ENCODE measurements at regions not wholly inside any gene's neighbourhood (a gene's known extent, or its start where the extent isn't known, plus 50 kb on each side); places are given as distances from the start of the nearest gene placed in this dataset.
A peak's percentile ranks its signal among the peaks of the same experiment; 100 is the strongest.

DNA sequence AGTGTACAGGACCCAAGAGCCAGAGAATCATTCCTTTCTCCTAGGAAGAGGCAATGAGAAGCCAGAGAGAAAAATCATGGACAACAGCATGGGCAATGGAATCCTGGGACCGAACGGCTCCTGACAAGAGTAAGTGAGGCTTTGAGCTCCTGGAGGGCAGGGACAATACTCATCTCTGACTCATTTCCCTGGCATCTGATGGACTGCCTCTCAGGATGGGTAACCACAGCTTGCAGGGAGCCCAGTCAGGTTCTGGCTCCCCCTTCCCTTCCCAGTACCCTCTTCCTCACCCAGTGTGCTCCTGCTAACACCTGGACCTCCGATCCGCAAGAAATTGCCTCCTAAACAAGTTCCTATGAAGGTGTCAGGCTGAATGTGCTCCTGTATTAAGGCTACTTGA, 51.2 kb upstream of the SORCS3 start:
- H3K4me1 ChIP-seq (ENCODE audit: control insufficient read depth in 1 of 2, insufficient read depth in 2 of 2, low read length in 2 of 2), result peaks cover 0 to 4% of the 10 kb centered on the region in 2 experiments
- no CpG with 5 or more reads among the region's 4 CpGs for WGBS (ENCODE audit: extremely low coverage, insufficient coverage, insufficient read length)
- DNase-seq, result peak in 1 of 2 donors; percentile 37
- H3K9me3 ChIP-seq (ENCODE audit: insufficient read depth, low read depth, low read length), result no peaks in the 10 kb centered on the region
- H4K8ac ChIP-seq (ENCODE audit: low read depth, low read length), result no peak overlapping the region
- H3K27ac ChIP-seq (ENCODE audit: low read depth, low read length), result no peak overlapping the region
- no peak overlapping the region for H2AFZ ChIP-seq (ENCODE audit: insufficient read depth, low read length, poor library complexity)
- H3K79me1 ChIP-seq (ENCODE audit: low read length), result no peaks in the 10 kb centered on the region
- H3K36me3 ChIP-seq (ENCODE audit: control insufficient read depth in 1 of 2, insufficient read depth in 2 of 2, low read length in 2 of 2), result no peaks in the 10 kb centered on the region
- no peak overlapping the region for H3K4ac ChIP-seq (ENCODE audit: low read depth, low read length)
- H4K12ac ChIP-seq (ENCODE audit: low read depth, low read length), result no peak overlapping the region
- H3K27me3 ChIP-seq (ENCODE audit: insufficient read depth, low read length), result no peaks in the 10 kb centered on the region
- no peaks in the 10 kb centered on the region for H3K79me2 ChIP-seq (ENCODE audit: control insufficient read depth, insufficient read depth, low read length, poor library complexity)
- no peak overlapping the region for H3K18ac ChIP-seq (ENCODE audit: low read length)
- H3K23ac ChIP-seq (ENCODE audit: low read length), result no peak overlapping the region
- H2AK5ac ChIP-seq (ENCODE audit: low read length), result no peak overlapping the region
- H2BK5ac ChIP-seq (ENCODE audit: low read depth, low read length, poor library complexity), result no peak overlapping the region
- no peak overlapping the region for H3K4me3 ChIP-seq (ENCODE audit: low read depth, low read length)
- H3K9ac ChIP-seq (ENCODE audit: low read length), result no peak overlapping the region
- H4K91ac ChIP-seq (ENCODE audit: low read depth, low read length), result no peak overlapping the region
- H2BK12ac ChIP-seq (ENCODE audit: low read length), result no peak overlapping the region
- no peak overlapping the region for H3K4me2 ChIP-seq (ENCODE audit: low read length)
- no peak overlapping the region for H3K14ac ChIP-seq (ENCODE audit: low read length)
- H2BK120ac ChIP-seq (ENCODE audit: insufficient read depth, low read length, poor library complexity), result no peak overlapping the region

All from trophoblast cell (in vitro differentiated cells and primary cell).